Neural cell (in vitro differentiated cells): ENCODE measurements at regions not wholly inside any gene's neighbourhood (a gene's known extent, or its start where the extent isn't known, plus 50 kb on each side); places are given as distances from the start of the nearest gene placed in this dataset.

ENCODE experiments used
- H2AFZ ChIP-seq: fragments of 200-600, 300-800 bp; sonication (generic), shearing (Covaris generic); 2 replicates; pipeline ENCODE4 v1.6.0; 2014; ENCODE audit warnings: low read depth, mild to moderate bottlenecking, antibody characterized with exemption, low read length, moderate library complexity
- H3F3A ChIP-seq: fragments of 200-600 bp; shearing (Covaris generic); 2 replicates; pipeline ENCODE4 v1.6.1; 2016; ENCODE audit warnings: mild to moderate bottlenecking, moderate library complexity, mixed read lengths, antibody characterized with exemption, low read length; ENCODE audit not compliant: insufficient read depth, poor library complexity, severe bottlenecking
- H3K27ac ChIP-seq: fragments of 200-600, 300-800 bp; sonication (generic), shearing (Covaris generic); 2 replicates; pipeline ENCODE4 v1.5.1; 2014; ENCODE audit warnings: mild to moderate bottlenecking, low read length, moderate library complexity
- H3K27me3 ChIP-seq: fragments of 300-800, 200-600 bp; sonication (generic), shearing (Covaris generic); 2 replicates; pipeline ENCODE4 v1.6.0; 2014; ENCODE audit warnings: mild to moderate bottlenecking, low read depth, low read length, moderate library complexity; ENCODE audit not compliant: insufficient read depth
- H3K36me3 ChIP-seq: fragments of 300-800, 200-600 bp; sonication (generic), shearing (Covaris generic); 2 replicates; pipeline ENCODE4 v1.5.1; 2014; ENCODE audit warnings: mild to moderate bottlenecking, antibody characterized with exemption, low read length, moderate library complexity; ENCODE audit not compliant: insufficient read depth
- H3K4me2 ChIP-seq: fragments of 300-800, 200-600 bp; sonication (generic), shearing (Covaris generic); 2 replicates; pipeline ENCODE4 v1.6.0; 2014; ENCODE audit warnings: mild to moderate bottlenecking, low read length
- H3K4me3 ChIP-seq: fragments of 300-800, 200-600 bp; sonication (generic), shearing (Covaris generic); 2 replicates; pipeline ENCODE4 v1.5.1; 2014; ENCODE audit warnings: mild to moderate bottlenecking, low read length, moderate library complexity
- H3K79me2 ChIP-seq: fragments of 200-600 bp; shearing (Covaris generic); replicated peaks from 2 replicates; pipeline ENCODE4 v1.6.0; 2014; ENCODE audit warnings: mild to moderate bottlenecking, low read length, moderate library complexity; ENCODE audit not compliant: insufficient read depth
- H3K9ac ChIP-seq: fragments of 300-800, 200-600 bp; sonication (generic), shearing (Covaris generic); 2 replicates; pipeline ENCODE4 v1.6.1; 2016; ENCODE audit warnings: mild to moderate bottlenecking, low read length, mixed read lengths
- H3K9me2 ChIP-seq: fragments of 200-600 bp; shearing (Covaris generic); 2 replicates; pipeline ENCODE4 v1.6.1; 2016; ENCODE audit warnings: mild to moderate bottlenecking, low read length, mixed read lengths; ENCODE audit not compliant: insufficient read depth
- H3K9me3 ChIP-seq: fragments of 200-600, 300-800 bp; sonication (generic), shearing (Covaris generic); 2 replicates; pipeline ENCODE4 v1.6.1; 2016; ENCODE audit warnings: mild to moderate bottlenecking, mixed run types, low read length, moderate library complexity, mixed read lengths
- H4K20me1 ChIP-seq: fragments of 200-600 bp; shearing (Covaris generic); 2 replicates; pipeline ENCODE4 v1.6.1; 2016; ENCODE audit warnings: mild to moderate bottlenecking, mixed run types; ENCODE audit not compliant: insufficient read depth
- CTCF ChIP-seq: fragments of 450-650 bp; IDR thresholded peaks from 2 replicates; pipeline ENCODE4 v1.5.1; 2014; ENCODE audit warnings: antibody characterized with exemption, mild to moderate bottlenecking, moderate library complexity; ENCODE audit not compliant: poor library complexity, severe bottlenecking
- EP300 ChIP-seq: fragments of 450-650 bp; conservative IDR thresholded peaks from 2 replicates; pipeline ENCODE4 v1.6.1; 2014; ENCODE audit warnings: antibody characterized with exemption, mild to moderate bottlenecking, moderate library complexity; ENCODE audit not compliant: poor library complexity, severe bottlenecking
- EZH2 ChIP-seq: fragments of 200-600, 300-800 bp; shearing (Covaris generic), sonication (generic); IDR thresholded peaks from 2 replicates; pipeline ENCODE4 v1.6.1; 2014; ENCODE audit warnings: antibody characterized with exemption, low read length, borderline replicate concordance, mild to moderate bottlenecking; ENCODE audit not compliant: insufficient read depth, poor library complexity, severe bottlenecking
- MXI1 ChIP-seq: fragments of 450-650 bp; conservative IDR thresholded peaks from 2 replicates; pipeline ENCODE4 v1.6.1; 2014; ENCODE audit warnings: antibody characterized with exemption, mild to moderate bottlenecking; ENCODE audit not compliant: poor library complexity, severe bottlenecking
- POLR2AphosphoS5 ChIP-seq: IDR thresholded peaks from 2 replicates; pipeline ENCODE4 v1.6.1; 2012
- RAD21 ChIP-seq: fragments of 450-650 bp; conservative IDR thresholded peaks from 2 replicates; pipeline ENCODE4 v1.6.1; 2014; ENCODE audit warnings: antibody characterized with exemption, mild to moderate bottlenecking, moderate library complexity
- REST ChIP-seq: IDR thresholded peaks from 2 replicates; pipeline ENCODE4 v1.6.1; 2012; ENCODE audit warnings: borderline replicate concordance
- SMC3 ChIP-seq: fragments of 450-650 bp; conservative IDR thresholded peaks from 2 replicates; pipeline ENCODE4 v1.6.1; 2014; ENCODE audit warnings: antibody characterized with exemption, mild to moderate bottlenecking, moderate library complexity; ENCODE audit not compliant: poor library complexity
- TAF1 ChIP-seq: IDR thresholded peaks from 2 replicates; pipeline ENCODE4 v1.6.1; 2012; ENCODE audit warnings: low read depth

GRCh38 chr15:96393209-96393513 lies 62.7 kb downstream of the NR2F2 start:
- H3K9me2 ChIP-seq, result no peaks in the 10 kb centered on the region
- no peak overlapping the region for H3K4me2 ChIP-seq
- TF ChIP-seq MXI1 (no peak), RAD21 (no peak), CTCF (no peak), REST (no peak), TAF1 (no peak), POLR2AphosphoS5 (no peak), EP300 (no peak), SMC3 (no peak), EZH2 (no peak)
- H2AFZ ChIP-seq, result no peak overlapping the region
- H3K36me3 ChIP-seq, result no peaks in the 10 kb centered on the region
- no peaks in the 10 kb centered on the region for H3F3A ChIP-seq
- no peak overlapping the region for H3K4me3 ChIP-seq
- H3K9ac ChIP-seq, result no peak overlapping the region
- no peaks in the 10 kb centered on the region for H4K20me1 ChIP-seq
- H3K79me2 ChIP-seq, result no peaks in the 10 kb centered on the region
- H3K27ac ChIP-seq, result no peak overlapping the region
- peaks cover 28% of the 10 kb centered on the region for H3K27me3 ChIP-seq
- H3K9me3 ChIP-seq, result no peaks in the 10 kb centered on the region

GRCh38 chr15:96395687-96396086 lies 65.2 kb downstream of the NR2F2 start:
- TF ChIP-seq RAD21 (no peak), EZH2 (no peak), SMC3 (no peak), POLR2AphosphoS5 (no peak), CTCF (no peak), TAF1 (no peak), MXI1 (no peak), EP300 (no peak), REST (no peak)
- Histone ChIP-seq H3K9me2 (no peaks in the 10 kb centered on the region), H3K4me2 (no peak overlapping the region), H4K20me1 (no peaks in the 10 kb centered on the region), H3K27me3 (peaks cover 47% of the 10 kb centered on the region), H3K27ac (no peak overlapping the region), H3F3A (no peaks in the 10 kb centered on the region), H3K79me2 (no peaks in the 10 kb centered on the region), H3K4me3 (no peak overlapping the region), H2AFZ (no peak overlapping the region), H3K9me3 (no peaks in the 10 kb centered on the region), H3K9ac (no peak overlapping the region), H3K36me3 (no peaks in the 10 kb centered on the region)
